Left ventricle myocardium inferior (tissue), 1 donor: ENCODE measurements at regions not wholly inside any gene's neighbourhood (a gene's known extent, or its start where the extent isn't known, plus 50 kb on each side); places are given as distances from the start of the nearest gene placed in this dataset.

Source experiments
- DNase-seq: peaks from one replicate; pipeline ENCODE4 v3.0.0-alpha.2; 2020
- H3K27ac ChIP-seq: fragments of 200-600 bp; replicated peaks from 2 replicates; pipeline ENCODE4 v1.8.0; 2021
- H3K27me3 ChIP-seq: fragments of 200-600 bp; 2 replicates; pipeline ENCODE4 v1.8.0; 2021; ENCODE audit warnings: low read depth
- H3K36me3 ChIP-seq: fragments of 200-600 bp; 2 replicates; pipeline ENCODE4 v1.8.0; 2021
- H3K4me1 ChIP-seq: fragments of 200-600 bp; 2 replicates; pipeline ENCODE4 v1.8.0; 2021
- H3K4me3 ChIP-seq: fragments of 200-600 bp; 2 replicates; pipeline ENCODE4 v1.8.0; 2021; ENCODE audit warnings: mild to moderate bottlenecking, moderate library complexity
- H3K9me3 ChIP-seq: fragments of 200-600 bp; replicated peaks from 2 replicates; pipeline ENCODE4 v1.8.0; 2021
- CTCF ChIP-seq: fragments of 200-600 bp; IDR thresholded peaks from 2 replicates; pipeline ENCODE4 v1.8.0; 2021; ENCODE audit warnings: antibody characterized with exemption, mild to moderate bottlenecking, borderline replicate concordance
- intact Hi-C: fragments of 100-400 bp; cut with micrococcal nuclease; formaldehyde crosslinking; loops from one replicate; pipeline ENCODE4 v1.11.0; 2022
- donor health status: DM: no; HTN: yes; CAD: no; lungs with severe emphysema.

GRCh38 chr2:204108781-204109295, 172.3 kb downstream of the ICOS start:
- Histone ChIP-seq H3K9me3 (no peaks in the 10 kb centered on the region), H3K4me1 (peaks cover 44% of the 10 kb centered on the region), H3K27ac (peak overlapping the region; percentile 69), H3K27me3 (no peaks in the 10 kb centered on the region), H3K4me3 (no peak overlapping the region), H3K36me3 (no peaks in the 10 kb centered on the region)
- DNase-seq, result no peak
- no peak for TF ChIP-seq CTCF
- intact Hi-C loops, result loop anchor here (5.0 kb wide), 1 partner anchor 73 kb away; no protein-coding TSS in a partner anchor

GRCh38 chr2:204109681-204110080, 173.1 kb downstream of the ICOS start:
- no peaks in the 10 kb centered on the region for H3K27me3 ChIP-seq
- no peak for TF ChIP-seq CTCF
- no peaks in the 10 kb centered on the region for H3K36me3 ChIP-seq
- no peak for DNase-seq
- no peaks in the 10 kb centered on the region for H3K9me3 ChIP-seq
- peak overlapping the region; percentile 69 for H3K27ac ChIP-seq
- no peak overlapping the region for H3K4me3 ChIP-seq
- intact Hi-C loops, result loop anchor here (5.0 kb wide), 1 partner anchor 73 kb away; no protein-coding TSS in a partner anchor
- peaks cover 52% of the 10 kb centered on the region for H3K4me1 ChIP-seq

- no peaks in the 10 kb centered on the region for H3K9me3 ChIP-seq
- TF ChIP-seq CTCF, result no peak
- peaks cover 59% of the 10 kb centered on the region for H3K4me1 ChIP-seq
- H3K27me3 ChIP-seq, result no peaks in the 10 kb centered on the region
- no peak for DNase-seq
- intact Hi-C loops, result no loop called here
- no peaks in the 10 kb centered on the region for H3K36me3 ChIP-seq
- peak overlapping the region; percentile 69 for H3K27ac ChIP-seq
- no peak overlapping the region for H3K4me3 ChIP-seq
These were observed 173.8 kb downstream of the ICOS start for GRCh38 chr2:204110338-204110741.

GRCh38 chr2:204110751-204111516, 174.4 kb downstream of the ICOS start:
- peaks cover 65% of the 10 kb centered on the region for H3K4me1 ChIP-seq
- H3K27ac ChIP-seq, result peak overlapping the region; percentile 69
- intact Hi-C loops, result no loop called here
- no peaks in the 10 kb centered on the region for H3K27me3 ChIP-seq
- H3K36me3 ChIP-seq, result no peaks in the 10 kb centered on the region
- H3K4me3 ChIP-seq, result no peak overlapping the region
- DNase-seq, result no peak
- no peaks in the 10 kb centered on the region for H3K9me3 ChIP-seq
- no peak for TF ChIP-seq CTCF

- intact Hi-C loops, result no loop called here
- Histone ChIP-seq H3K27me3 (no peaks in the 10 kb centered on the region), H3K9me3 (no peaks in the 10 kb centered on the region), H3K4me1 (peaks cover 72% of the 10 kb centered on the region), H3K4me3 (no peak overlapping the region), H3K36me3 (no peaks in the 10 kb centered on the region), H3K27ac (peak overlapping the region; percentile 69)
- no peak for DNase-seq
- no peak for TF ChIP-seq CTCF
These were observed 175.7 kb downstream of the ICOS start for GRCh38 chr2:204112084-204112770.
